ENCODE measurements at regions not wholly inside any gene's neighbourhood (a gene's known extent, or its start where the extent isn't known, plus 50 kb on each side); places are given as distances from the start of the nearest gene placed in this dataset.

DNA sequence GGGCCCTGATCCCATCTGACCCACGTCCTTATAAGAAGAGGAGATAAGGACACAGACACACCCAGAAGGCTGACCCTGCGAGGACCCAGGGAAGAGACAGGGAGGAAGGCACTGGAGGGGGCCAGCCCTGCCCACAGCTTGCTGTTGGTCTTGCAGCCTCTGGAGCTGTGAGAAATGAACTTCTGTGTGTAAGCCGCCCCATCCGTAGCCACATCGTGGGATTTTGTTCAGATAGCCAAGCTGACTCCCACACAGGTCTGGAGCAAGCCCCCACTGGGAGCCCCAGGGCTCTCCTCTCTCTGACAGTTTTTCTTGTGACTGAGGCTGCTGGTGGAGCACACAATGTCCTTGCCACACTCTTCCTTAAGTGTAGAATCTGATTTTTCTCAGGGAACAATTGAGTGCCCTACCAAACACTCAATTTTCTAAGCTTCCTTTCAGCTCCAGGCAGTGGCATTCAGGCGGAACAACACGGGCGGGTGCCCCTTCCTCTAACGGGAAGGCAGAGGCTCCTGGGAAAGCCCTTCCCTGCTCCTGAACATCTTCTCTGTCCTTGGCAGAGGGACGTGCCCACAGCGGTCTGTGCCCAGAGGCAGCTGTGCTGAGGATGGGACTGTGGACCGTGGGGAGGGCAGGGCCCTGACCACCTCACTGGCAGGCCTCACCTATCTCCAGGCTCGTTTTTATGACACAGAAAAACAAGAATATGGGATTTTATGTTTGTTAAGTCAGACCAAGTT lies 160.6 kb upstream of the SHH start:
- TF ChIP-seq, protein P1, sequence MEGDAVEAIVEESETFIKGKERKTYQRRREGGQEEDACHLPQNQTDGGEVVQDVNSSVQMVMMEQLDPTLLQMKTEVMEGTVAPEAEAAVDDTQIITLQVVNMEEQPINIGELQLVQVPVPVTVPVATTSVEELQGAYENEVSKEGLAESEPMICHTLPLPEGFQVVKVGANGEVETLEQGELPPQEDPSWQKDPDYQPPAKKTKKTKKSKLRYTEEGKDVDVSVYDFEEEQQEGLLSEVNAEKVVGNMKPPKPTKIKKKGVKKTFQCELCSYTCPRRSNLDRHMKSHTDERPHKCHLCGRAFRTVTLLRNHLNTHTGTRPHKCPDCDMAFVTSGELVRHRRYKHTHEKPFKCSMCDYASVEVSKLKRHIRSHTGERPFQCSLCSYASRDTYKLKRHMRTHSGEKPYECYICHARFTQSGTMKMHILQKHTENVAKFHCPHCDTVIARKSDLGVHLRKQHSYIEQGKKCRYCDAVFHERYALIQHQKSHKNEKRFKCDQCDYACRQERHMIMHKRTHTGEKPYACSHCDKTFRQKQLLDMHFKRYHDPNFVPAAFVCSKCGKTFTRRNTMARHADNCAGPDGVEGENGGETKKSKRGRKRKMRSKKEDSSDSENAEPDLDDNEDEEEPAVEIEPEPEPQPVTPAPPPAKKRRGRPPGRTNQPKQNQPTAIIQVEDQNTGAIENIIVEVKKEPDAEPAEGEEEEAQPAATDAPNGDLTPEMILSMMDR (IDR thresholded peaks at IDR 0.05; ENCODE audit: poor library complexity): no peak
- no peak for TF ChIP-seq EZH2phosphoT487 (IDR thresholded peaks at IDR 0.05; ENCODE audit: low read depth, severe bottlenecking, unreplicated experiment)
- no peak for TF ChIP-seq EZH2 (IDR thresholded peaks at IDR 0.05; ENCODE audit: borderline replicate concordance)

Measured in hepatocyte (in vitro differentiated cells).